ENCODE measurements at regions not wholly inside any gene's neighbourhood (a gene's known extent, or its start where the extent isn't known, plus 50 kb on each side); places are given as distances from the start of the nearest gene placed in this dataset.
"Not testable (repeated sequence)": the region's sequence is repeated elsewhere in the genome, so short reads cannot be mapped to it uniquely, and the experiment has no call there.

- Histone ChIP-seq H3K9me3 (ENCODE audit: control insufficient read depth, low read length) (no peaks in the 10 kb centered on the region), H3K27me3 (ENCODE audit: control insufficient read depth in 1 of 2, insufficient read depth in 2 of 2, low read length in 1 of 2) (no peaks in the 10 kb centered on the region), H3K27ac (ENCODE audit: low read depth in 1 of 2, low read length in 2 of 2) (no peak overlapping the region), H3K36me3 (ENCODE audit: control insufficient read depth in 1 of 2, insufficient read depth in 2 of 2, low read length in 1 of 2) (no peaks in the 10 kb centered on the region), H3K4me1 (ENCODE audit: control insufficient read depth in 1 of 2, insufficient read depth in 2 of 2, low read length in 2 of 2) (peaks cover 4 to 5% of the 10 kb centered on the region in 2 donors), H3K4me3 (ENCODE audit: low read length in 2 of 2) (peak overlapping the region; percentile 20 to 34)
- ATAC-seq (ENCODE audit: low FRiP score) = no peak
- intact Hi-C loops (cut with DNase I) = loop anchor here in 1 of 2 donors (5.0 kb wide), 1 partner anchor 85 kb away; no protein-coding TSS in a partner anchor
- DNase-seq = no peak
- 4 to 12% methylated on average over 5 of the region's 5 CpGs for WGBS, 2 donors
Measured at GRCh38 chr12:46562625-46563225, 190.2 kb upstream of the SLC38A2 start.

GRCh38 chr12:46561769-46562624 is 189.4 kb upstream of the SLC38A2 start:
- intact Hi-C loops (cut with DNase I) = loop anchor here in 1 of 2 donors (5.0 kb wide), 1 partner anchor 85 kb away; no protein-coding TSS in a partner anchor
- H3K27ac ChIP-seq (ENCODE audit: low read depth in 1 of 2, low read length in 2 of 2) = not testable (repeated sequence)
- WGBS, 2 donors = 78 to 85% methylated on average over 7 of the region's 7 CpGs

GRCh38 chr12:46560874-46561273 is 188.3 kb upstream of the SLC38A2 start:
- intact Hi-C loops (cut with DNase I) = loop anchor here in 1 of 2 donors (5.0 kb wide), 1 partner anchor 84 kb away; no protein-coding TSS in a partner anchor

More at GRCh38 chr12:46561769-46562624, 189.4 kb upstream of the SLC38A2 start:
- H3K4me3 ChIP-seq (ENCODE audit: low read length in 2 of 2); H3K36me3 ChIP-seq (ENCODE audit: control insufficient read depth in 1 of 2, insufficient read depth in 2 of 2, low read length in 1 of 2); H3K27me3 ChIP-seq (ENCODE audit: control insufficient read depth in 1 of 2, insufficient read depth in 2 of 2, low read length in 1 of 2); DNase-seq; H3K4me1 ChIP-seq (ENCODE audit: control insufficient read depth in 1 of 2, insufficient read depth in 2 of 2, low read length in 2 of 2); H3K9me3 ChIP-seq (ENCODE audit: control insufficient read depth, low read length); ATAC-seq (ENCODE audit: low FRiP score): not testable (repeated sequence)

GRCh38 chr12:46560089-46560488 is 187.5 kb upstream of the SLC38A2 start:
- Histone ChIP-seq H3K9me3 (ENCODE audit: control insufficient read depth, low read length) (no peaks in the 10 kb centered on the region), H3K36me3 (ENCODE audit: control insufficient read depth in 1 of 2, insufficient read depth in 2 of 2, low read length in 1 of 2) (no peaks in the 10 kb centered on the region), H3K27me3 (ENCODE audit: control insufficient read depth in 1 of 2, insufficient read depth in 2 of 2, low read length in 1 of 2) (no peaks in the 10 kb centered on the region), H3K4me1 (ENCODE audit: control insufficient read depth in 1 of 2, insufficient read depth in 2 of 2, low read length in 2 of 2) (peaks cover 4 to 5% of the 10 kb centered on the region in 2 donors), H3K4me3 (ENCODE audit: low read length in 2 of 2) (no peak overlapping the region), H3K27ac (ENCODE audit: low read depth in 1 of 2, low read length in 2 of 2) (no peak overlapping the region)
- ATAC-seq (ENCODE audit: low FRiP score) (no peak), DNase-seq (no peak)
- intact Hi-C loops (cut with DNase I) = loop anchor here in 1 of 2 donors (5.0 kb wide), 1 partner anchor 83 kb away; no protein-coding TSS in a partner anchor
- WGBS, 2 donors = 65 to 66% methylated on average over 2 of the region's 2 CpGs

More at GRCh38 chr12:46560874-46561273, 188.3 kb upstream of the SLC38A2 start:
- WGBS, 2 donors = 64 to 68% methylated on average over 1 of the region's 1 CpG
- Histone ChIP-seq H3K27me3 (ENCODE audit: control insufficient read depth in 1 of 2, insufficient read depth in 2 of 2, low read length in 1 of 2) (no peaks in the 10 kb centered on the region), H3K9me3 (ENCODE audit: control insufficient read depth, low read length) (no peaks in the 10 kb centered on the region), H3K27ac (ENCODE audit: low read depth in 1 of 2, low read length in 2 of 2) (no peak overlapping the region), H3K4me3 (ENCODE audit: low read length in 2 of 2) (no peak overlapping the region), H3K36me3 (ENCODE audit: control insufficient read depth in 1 of 2, insufficient read depth in 2 of 2, low read length in 1 of 2) (no peaks in the 10 kb centered on the region), H3K4me1 (ENCODE audit: control insufficient read depth in 1 of 2, insufficient read depth in 2 of 2, low read length in 2 of 2) (peaks cover 4 to 5% of the 10 kb centered on the region in 2 donors)
- ATAC-seq (ENCODE audit: low FRiP score) (no peak), DNase-seq (no peak)

GRCh38 chr12:46559311-46559710 is 186.7 kb upstream of the SLC38A2 start:
- Histone ChIP-seq H3K4me3 (ENCODE audit: low read length in 2 of 2) (no peak overlapping the region), H3K4me1 (ENCODE audit: control insufficient read depth in 1 of 2, insufficient read depth in 2 of 2, low read length in 2 of 2) (peaks cover 4 to 8% of the 10 kb centered on the region in 2 donors), H3K27ac (ENCODE audit: low read depth in 1 of 2, low read length in 2 of 2) (peak overlapping the region; percentile 36 to 43), H3K36me3 (ENCODE audit: control insufficient read depth in 1 of 2, insufficient read depth in 2 of 2, low read length in 1 of 2) (no peaks in the 10 kb centered on the region), H3K27me3 (ENCODE audit: control insufficient read depth in 1 of 2, insufficient read depth in 2 of 2, low read length in 1 of 2) (no peaks in the 10 kb centered on the region), H3K9me3 (ENCODE audit: control insufficient read depth, low read length) (no peaks in the 10 kb centered on the region)
- intact Hi-C loops (cut with DNase I) = loop anchor here in 1 of 2 donors (10.0 kb wide), 1 partner anchor 175 kb away; no protein-coding TSS in a partner anchor
- DNase-seq (no peak), ATAC-seq (ENCODE audit: low FRiP score) (no peak)
- 20 to 21% methylated on average over 5 of the region's 5 CpGs for WGBS, 2 donors

GRCh38 chr12:46558677-46559076 is 186.1 kb upstream of the SLC38A2 start:
- Histone ChIP-seq H3K27me3 (ENCODE audit: control insufficient read depth in 1 of 2, insufficient read depth in 2 of 2, low read length in 1 of 2) (no peaks in the 10 kb centered on the region), H3K27ac (ENCODE audit: low read depth in 1 of 2, low read length in 2 of 2) (peak overlapping the region in 1 of 2 donors; percentile 44), H3K36me3 (ENCODE audit: control insufficient read depth in 1 of 2, insufficient read depth in 2 of 2, low read length in 1 of 2) (no peaks in the 10 kb centered on the region), H3K9me3 (ENCODE audit: control insufficient read depth, low read length) (no peaks in the 10 kb centered on the region), H3K4me3 (ENCODE audit: low read length in 2 of 2) (no peak overlapping the region), H3K4me1 (ENCODE audit: control insufficient read depth in 1 of 2, insufficient read depth in 2 of 2, low read length in 2 of 2) (peaks cover 4 to 8% of the 10 kb centered on the region in 2 donors)
- ATAC-seq (ENCODE audit: low FRiP score) = no peak
- no peak for DNase-seq
- intact Hi-C loops (cut with DNase I) = loop anchor here in 1 of 2 donors (10.0 kb wide), 1 partner anchor 174 kb away; no protein-coding TSS in a partner anchor
- 8 to 9% methylated on average over 5 of the region's 5 CpGs for WGBS, 2 donors

- 71 to 72% methylated on average over 5 of the region's 5 CpGs for WGBS, 2 donors
- Histone ChIP-seq H3K27ac (ENCODE audit: low read depth in 1 of 2, low read length in 2 of 2) (peak overlapping the region; percentile 12 to 57), H3K4me1 (ENCODE audit: control insufficient read depth in 1 of 2, insufficient read depth in 2 of 2, low read length in 2 of 2) (peaks cover 4 to 8% of the 10 kb centered on the region in 2 donors), H3K27me3 (ENCODE audit: control insufficient read depth in 1 of 2, insufficient read depth in 2 of 2, low read length in 1 of 2) (no peaks in the 10 kb centered on the region), H3K4me3 (ENCODE audit: low read length in 2 of 2) (no peak overlapping the region), H3K9me3 (ENCODE audit: control insufficient read depth, low read length) (no peaks in the 10 kb centered on the region), H3K36me3 (ENCODE audit: control insufficient read depth in 1 of 2, insufficient read depth in 2 of 2, low read length in 1 of 2) (no peaks in the 10 kb centered on the region)
- intact Hi-C loops (cut with DNase I) = loop anchor here in 1 of 2 donors (10.0 kb wide), 1 partner anchor 173 kb away; no protein-coding TSS in a partner anchor
- DNase-seq (no peak), ATAC-seq (ENCODE audit: low FRiP score) (no peak)
Measured at GRCh38 chr12:46557539-46558373, 185.2 kb upstream of the SLC38A2 start.

Data from aorta (tissue), 5 donors.